NCI-H2081 (cell line): ENCODE measurements at regions not wholly inside any gene's neighbourhood (a gene's known extent, or its start where the extent isn't known, plus 50 kb on each side); places are given as distances from the start of the nearest gene placed in this dataset.

Experiments
- DNase-seq, 2 experiments: peaks; one replicate each; lab custom pipeline; 2025; lab: John Stamatoyannopoulos, UW

- no peak for DNase-seq
Observed at GRCh38 chr6:1118287-1118647, 193.6 kb upstream of the FOXQ1 start.

GRCh38 chr6:1117530-1118286 is 194.2 kb upstream of the FOXQ1 start:
- no peak for DNase-seq

GRCh38 chr6:1116149-1116548 is 195.7 kb upstream of the FOXQ1 start:
- no peak for DNase-seq

GRCh38 chr6:1113916-1114540 is 197.9 kb upstream of the FOXQ1 start:
- DNase-seq, result no peak

- no peak for DNase-seq
Observed at GRCh38 chr6:1111361-1111760, 200.5 kb upstream of the FOXQ1 start.

- DNase-seq, result no peak
Observed at GRCh38 chr6:1110941-1111349, 201.0 kb upstream of the FOXQ1 start.

GRCh38 chr6:1110164-1110563 is 201.7 kb upstream of the FOXQ1 start:
- no peak for DNase-seq

- no peak for DNase-seq
Observed at GRCh38 chr6:1109134-1109533, 202.8 kb upstream of the FOXQ1 start.

- no peak for DNase-seq
Observed at GRCh38 chr6:1108198-1108597, 203.7 kb upstream of the FOXQ1 start.

GRCh38 chr6:1107578-1107977 is 204.3 kb upstream of the FOXQ1 start:
- no peak for DNase-seq

- DNase-seq, result no peak
Observed at GRCh38 chr6:1105833-1106400, 206.0 kb upstream of the FOXQ1 start.

- DNase-seq, result no peak
Observed at GRCh38 chr6:1104988-1105670, 206.8 kb upstream of the FOXQ1 start.

- DNase-seq, result no peak
Observed at GRCh38 chr6:1103945-1104623, 207.8 kb upstream of the FOXQ1 start.

GRCh38 chr6:1103021-1103420 is 208.9 kb upstream of the FOXQ1 start:
- no peak for DNase-seq

GRCh38 chr6:1100269-1100668 is 211.6 kb upstream of the FOXQ1 start:
- DNase-seq, result no peak

- no peak for DNase-seq
Observed at GRCh38 chr6:1099264-1099663, 212.6 kb upstream of the FOXQ1 start.

GRCh38 chr6:1096967-1097765 is 214.7 kb upstream of the FOXQ1 start:
- no peak for DNase-seq

- DNase-seq, result no peak
Observed at GRCh38 chr6:1094306-1094705, 217.6 kb upstream of the FOXQ1 start.

GRCh38 chr6:1091900-1092299 is 220.0 kb upstream of the FOXQ1 start:
- DNase-seq, result no peak

- no peak for DNase-seq
Observed at GRCh38 chr6:1089859-1090258, 222.0 kb upstream of the FOXQ1 start.

- no peak for DNase-seq
Observed at GRCh38 chr6:1088492-1089001, 223.4 kb upstream of the FOXQ1 start.
